ENCODE measurements at regions not wholly inside any gene's neighbourhood (a gene's known extent, or its start where the extent isn't known, plus 50 kb on each side); places are given as distances from the start of the nearest gene placed in this dataset.

GRCh38 chr10:14468023-14468441, 137.3 kb upstream of the FRMD4A start:
- DNase-seq, result peak; percentile 93

- DNase-seq, result no peak
Observed at GRCh38 chr10:14466257-14466656, 135.5 kb upstream of the FRMD4A start.

GRCh38 chr10:14460447-14460846, 129.7 kb upstream of the FRMD4A start:
- DNase-seq, result no peak

GRCh38 chr10:14459665-14460064, 128.9 kb upstream of the FRMD4A start:
- no peak for DNase-seq

DNA sequence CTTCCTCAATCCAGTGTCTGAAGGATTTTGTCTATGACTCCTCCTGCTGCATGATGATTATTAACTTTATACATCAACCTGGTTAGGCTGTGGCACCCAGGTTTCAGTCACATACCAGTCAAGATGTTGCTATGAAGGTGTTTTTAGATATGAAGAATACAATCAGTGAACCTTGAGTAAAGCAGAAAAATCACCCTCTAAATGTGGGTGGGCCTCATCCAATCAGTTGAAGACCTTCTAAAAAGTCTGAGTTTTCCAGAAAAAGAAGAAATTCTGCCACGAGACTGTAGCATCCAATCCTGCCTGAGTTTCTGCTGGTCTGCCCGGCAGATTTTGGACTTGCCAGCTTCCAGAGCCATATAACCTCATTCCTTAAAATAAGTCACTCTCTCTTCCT, 126.1 kb upstream of the FRMD4A start:
- no peak for DNase-seq

GRCh38 chr10:14456218-14456869, 125.6 kb upstream of the FRMD4A start:
- no peak for DNase-seq

GRCh38 chr10:14454629-14455028, 123.9 kb upstream of the FRMD4A start:
- no peak for DNase-seq

- no peak for DNase-seq
Observed at GRCh38 chr10:14454206-14454605, 123.5 kb upstream of the FRMD4A start.

- no peak for DNase-seq
Observed at GRCh38 chr10:14453593-14453992, 122.9 kb upstream of the FRMD4A start.

GRCh38 chr10:14451341-14451740, 120.6 kb upstream of the FRMD4A start:
- no peak for DNase-seq

GRCh38 chr10:14450041-14450491, 119.3 kb upstream of the FRMD4A start:
- DNase-seq, result no peak

DNA sequence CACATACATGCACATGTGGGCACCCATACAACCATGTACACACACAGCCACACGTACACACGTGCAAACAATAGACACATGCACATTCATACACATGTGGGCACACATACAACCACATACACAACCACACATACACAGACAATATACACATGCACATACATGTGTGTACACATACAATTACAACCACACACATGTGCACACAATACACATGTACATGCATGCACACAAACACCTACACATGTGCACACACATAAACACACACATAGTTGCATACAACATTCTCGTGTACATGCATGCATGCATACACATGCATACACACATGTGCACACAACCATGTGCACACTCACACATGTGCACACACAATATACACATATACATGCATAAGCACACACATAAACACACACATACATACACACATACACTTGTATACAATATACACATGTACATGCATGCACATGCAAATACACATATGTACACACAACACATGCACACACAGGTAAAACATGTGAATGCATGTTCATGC, 118.6 kb upstream of the FRMD4A start:
- DNase-seq, result no peak

DNA sequence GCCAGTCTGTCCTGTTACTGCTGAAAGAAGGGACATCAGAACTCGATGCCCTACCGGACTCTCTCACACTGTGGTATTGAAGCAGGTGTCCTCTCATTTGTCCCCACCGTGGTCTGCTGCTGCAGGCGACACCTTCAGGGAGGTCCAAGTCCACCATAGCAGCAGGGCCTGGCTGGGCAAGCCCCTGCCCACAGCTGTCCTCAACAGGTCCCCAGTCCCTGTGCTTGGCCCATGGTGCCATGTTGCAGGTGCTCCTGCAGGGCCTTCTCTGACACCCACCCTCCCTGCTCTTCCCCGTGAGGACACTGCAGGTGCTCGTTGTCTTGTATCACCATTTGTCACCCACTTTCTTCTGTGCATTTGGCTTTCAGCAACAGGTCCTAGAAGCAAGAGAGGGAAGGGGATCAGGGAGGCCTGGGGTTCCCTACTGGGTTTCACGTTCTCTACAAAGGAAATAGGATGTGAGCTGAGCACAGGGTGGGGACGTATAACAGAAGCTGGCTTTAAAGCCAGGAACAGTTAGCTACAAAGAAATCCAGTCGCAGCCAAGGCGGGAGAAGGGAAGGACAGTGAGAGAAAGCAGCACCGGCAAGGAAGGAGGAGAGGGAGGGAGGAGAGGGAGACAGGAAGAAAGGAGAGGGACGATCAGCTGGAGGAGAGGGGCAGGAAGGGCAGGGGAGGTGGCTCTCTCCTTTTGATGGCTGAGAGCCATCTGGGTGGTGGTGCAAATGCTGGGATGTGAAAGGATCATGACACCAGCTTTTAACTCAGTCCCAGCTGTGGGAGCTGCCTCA, 117.7 kb upstream of the FRMD4A start:
- no peak for DNase-seq

DNA sequence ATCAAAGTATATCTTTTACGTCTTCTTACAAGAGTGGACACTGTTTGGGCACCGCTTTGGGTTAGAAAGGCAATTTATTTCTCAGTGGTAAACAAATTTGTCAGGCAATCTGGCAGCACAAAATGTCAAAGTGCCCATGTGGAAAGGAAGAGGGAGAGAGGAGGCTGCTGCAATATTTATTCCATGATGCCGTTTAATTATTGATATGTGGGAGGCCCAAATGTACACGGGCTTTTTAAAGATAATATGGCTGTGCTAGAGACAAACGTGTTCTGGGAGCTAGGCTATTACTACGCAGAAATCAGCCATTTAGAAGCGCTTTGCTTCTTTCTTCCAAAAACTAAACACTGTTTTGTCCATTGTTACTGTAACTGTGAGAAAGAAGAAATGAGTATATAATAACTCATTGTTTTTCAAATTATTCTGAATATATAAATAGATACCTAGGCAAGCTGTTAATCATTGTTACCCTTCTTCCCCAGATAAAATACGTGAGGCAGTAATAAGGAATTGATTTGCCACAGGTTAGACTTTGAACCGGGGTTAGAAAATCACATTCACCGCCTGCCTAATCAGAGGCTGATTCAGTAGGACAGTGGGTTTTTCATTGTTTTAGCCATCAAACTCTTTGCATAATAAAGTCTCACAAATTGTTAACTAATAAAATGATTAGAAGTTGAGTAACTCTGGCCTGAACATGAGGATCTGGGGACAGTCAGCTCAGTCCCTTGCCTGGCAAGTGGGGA, 116.5 kb upstream of the FRMD4A start:
- peak; percentile 7 for DNase-seq

GRCh38 chr10:14439451-14440259, 108.9 kb upstream of the FRMD4A start:
- no peak for DNase-seq

GRCh38 chr10:14438576-14438975, 107.9 kb upstream of the FRMD4A start:
- no peak for DNase-seq

DNA sequence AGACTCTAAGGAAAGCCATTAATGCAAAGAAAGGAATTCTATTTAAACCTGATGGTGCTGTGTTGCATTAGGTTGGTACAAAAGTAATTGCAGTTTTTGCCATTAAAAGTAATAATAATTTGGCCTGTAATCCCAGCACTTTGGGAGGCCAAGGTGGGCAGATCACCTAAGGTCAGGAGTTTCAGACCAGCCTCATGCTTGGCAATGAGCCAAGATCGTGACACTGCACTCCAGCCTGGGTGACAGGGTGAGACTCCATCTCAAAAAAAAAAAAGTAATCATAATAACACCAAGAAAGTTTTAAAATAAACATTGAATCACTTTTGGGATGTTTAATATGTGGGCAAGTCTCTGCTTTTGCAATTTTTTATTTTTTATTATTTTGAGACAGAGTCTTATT, 107.3 kb upstream of the FRMD4A start:
- DNase-seq, result no peak

- no peak for DNase-seq
Observed at GRCh38 chr10:14435976-14436632, 105.4 kb upstream of the FRMD4A start.

DNA sequence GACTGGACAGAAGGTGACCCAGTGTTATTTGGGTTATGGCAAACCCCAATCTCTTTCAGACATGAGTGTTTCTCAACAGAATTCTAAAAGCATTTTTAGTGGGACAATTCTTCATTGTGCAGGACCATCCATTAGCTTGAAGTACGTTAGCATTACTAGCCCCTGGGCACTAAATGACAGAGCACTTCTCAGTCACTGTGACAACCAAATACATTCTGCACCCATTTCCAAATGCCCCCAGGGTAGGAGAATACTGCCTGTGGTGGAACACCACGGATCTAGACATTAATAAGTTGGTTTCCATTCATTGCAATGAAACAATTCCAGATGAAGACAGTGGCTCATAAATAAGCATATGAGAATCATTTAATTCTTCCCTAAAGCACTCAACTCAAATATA, 102.4 kb upstream of the FRMD4A start:
- DNase-seq, result no peak

DNA sequence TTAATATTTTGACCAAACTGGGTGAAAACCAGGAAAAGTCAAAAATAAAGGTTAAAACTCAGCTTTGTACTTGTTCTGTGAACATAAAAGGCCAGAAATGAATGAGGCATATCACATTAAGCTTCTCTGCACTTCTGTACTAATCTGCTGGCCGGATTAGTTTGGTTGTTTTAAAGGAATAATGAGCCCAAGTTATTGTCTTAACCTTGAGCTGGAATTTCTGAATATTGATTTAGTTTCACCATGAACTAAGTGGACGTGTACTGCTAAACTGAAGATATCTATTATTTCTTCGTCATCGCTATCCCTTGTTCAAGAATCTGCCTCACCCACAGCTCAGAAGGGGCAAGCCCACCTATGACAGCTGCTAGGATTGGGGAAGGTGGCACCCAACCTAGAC, 101.1 kb upstream of the FRMD4A start:
- no peak for DNase-seq

- DNase-seq, result no peak
Observed at GRCh38 chr10:14429043-14429700, 98.4 kb upstream of the FRMD4A start.

DNA sequence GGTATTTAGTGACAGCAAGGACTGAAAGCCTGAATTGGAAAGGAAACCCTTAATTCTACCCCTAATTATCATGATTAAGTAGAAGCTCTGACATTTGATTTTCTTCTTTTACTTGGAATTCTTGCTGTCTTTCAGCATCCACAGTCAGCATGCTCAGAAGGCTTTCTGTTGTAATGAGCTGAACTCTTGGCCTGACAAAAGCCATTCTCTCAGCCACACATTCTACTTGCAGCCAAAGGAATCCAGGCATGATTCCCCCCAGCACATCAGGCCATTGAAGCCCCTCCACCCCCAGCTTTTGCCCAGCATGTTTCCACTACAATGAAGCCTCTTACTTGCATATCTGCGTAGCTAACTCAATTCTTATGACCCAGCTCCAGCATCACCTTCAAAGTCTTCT, 94.3 kb upstream of the FRMD4A start:
- no peak for DNase-seq

All from NCI-H1694 treated with DMSO at 0.1 percent for 48 hours (cell line).